CD4-positive, alpha-beta T cell treated with Interleukin-15 for 1 hour (primary cell): ENCODE measurements at regions not wholly inside any gene's neighbourhood (a gene's known extent, or its start where the extent isn't known, plus 50 kb on each side); places are given as distances from the start of the nearest gene placed in this dataset.

ENCODE experiments used
- DNase-seq: peaks from one replicate; pipeline ENCODE4 v3.0.0-alpha.2; 2020

- no peak for DNase-seq
These were observed 50.2 kb upstream of the SIRPG start for GRCh38 chr20:1707588-1708449.
